PC-9 (cell line): ENCODE measurements at regions not wholly inside any gene's neighbourhood (a gene's known extent, or its start where the extent isn't known, plus 50 kb on each side); places are given as distances from the start of the nearest gene placed in this dataset.
A peak's percentile ranks its signal among the peaks of the same experiment; 100 is the strongest.

Source experiments
- BruUV-seq: library from RNA; stranded (reverse); fragments of 400-500 nt; replicated peaks from 2 replicates; lab custom pipeline; 2021; lab: Mats Ljungman, UMichigan
- CTCF ChIA-PET: fragments of 300-600 bp; sonication (Branson Sonifier 250); formaldehyde crosslinking; loops from one replicate; lab custom pipeline; 2022; ENCODE audit warnings: antibody characterized with exemption; lab: Charles Lee
- POLR2A ChIA-PET: fragments of 300-600 bp; sonication (Branson Sonifier 250); formaldehyde crosslinking; loops from one replicate; lab custom pipeline; 2022; ENCODE audit warnings: antibody characterized with exemption; ENCODE audit not compliant: unreplicated experiment; lab: Charles Lee
- DNase-seq, 2 experiments: peaks; one replicate each; pipeline versions ENCODE4 v3.0.0 to v3.0.0-alpha.2; 2015 to 2022; ENCODE audit warnings: mixed read lengths in 1 of 2
- H2AFZ ChIP-seq: fragments of 200-600 bp; sonication (generic); 2 replicates; pipeline ENCODE4 v1.8.1; 2017; ENCODE audit warnings: antibody characterized with exemption
- H3F3A ChIP-seq: fragments of 200-600 bp; sonication (generic); 2 replicates; pipeline ENCODE4 v1.8.1; 2017; ENCODE audit warnings: antibody characterized with exemption, mild to moderate bottlenecking, low read depth; ENCODE audit not compliant: insufficient read depth
- H3K27ac ChIP-seq: fragments of 200-600 bp; sonication (generic); 2 replicates; pipeline ENCODE4 v1.6.1; 2016; ENCODE audit warnings: mixed run types
- H3K27me3 ChIP-seq: fragments of 200-600 bp; sonication (generic); 2 replicates; pipeline ENCODE4 v1.6.1; 2016; ENCODE audit warnings: low read depth, mixed run types; ENCODE audit not compliant: insufficient read depth
- H3K36me3 ChIP-seq: fragments of 200-600 bp; sonication (generic); 2 replicates; pipeline ENCODE4 v1.6.1; 2016; ENCODE audit warnings: low read depth, mixed run types
- H3K4me1 ChIP-seq: fragments of 200-600 bp; sonication (generic); replicated peaks from 2 replicates; pipeline ENCODE4 v1.6.1; 2016; ENCODE audit warnings: mixed run types; ENCODE audit not compliant: insufficient read depth
- H3K4me2 ChIP-seq: fragments of 200-600 bp; sonication (generic); 2 replicates; pipeline ENCODE4 v1.6.1; 2017; ENCODE audit warnings: mixed run types
- H3K4me3 ChIP-seq: fragments of 200-600 bp; sonication (generic); 2 replicates; pipeline ENCODE4 v1.6.1; 2016; ENCODE audit warnings: mixed run types
- H3K79me2 ChIP-seq: fragments of 200-600 bp; sonication (generic); 2 replicates; pipeline ENCODE4 v1.6.1; 2017; ENCODE audit warnings: low read depth, mixed run types
- H3K9me2 ChIP-seq: fragments of 200-600 bp; sonication (generic); 2 replicates; pipeline ENCODE4 v1.8.1; 2017; ENCODE audit warnings: mild to moderate bottlenecking; ENCODE audit not compliant: insufficient read depth
- H3K9me3 ChIP-seq: fragments of 200-600 bp; sonication (generic); 2 replicates; pipeline ENCODE4 v1.8.1; 2016; ENCODE audit warnings: low read depth; ENCODE audit not compliant: insufficient read depth
- H4K20me1 ChIP-seq: fragments of 200-600 bp; sonication (generic); 2 replicates; pipeline ENCODE4 v1.8.1; 2017; ENCODE audit not compliant: insufficient read depth
- CTCF ChIP-seq: fragments of 200-600 bp; sonication (generic); conservative IDR thresholded peaks from 2 replicates; pipeline ENCODE4 v1.6.1; 2017; ENCODE audit warnings: mixed run types, antibody characterized with exemption, mild to moderate bottlenecking, moderate library complexity
- EZH2 ChIP-seq: fragments of 200-600 bp; sonication (generic); IDR thresholded peaks from 2 replicates; pipeline ENCODE4 v1.8.0; 2017; ENCODE audit warnings: antibody characterized with exemption, low read depth
- intact Hi-C: fragments of 100-400 bp; cut with micrococcal nuclease; formaldehyde crosslinking; loops from one replicate; pipeline ENCODE4 v1.10.0; 2022; ENCODE audit not compliant: unreplicated experiment

- POLR2A ChIA-PET = interaction anchor here (0.7 kb wide), 1 partner anchor 364 kb away, joined by 3 read pairs; no protein-coding TSS in a partner anchor
- CTCF ChIA-PET = no interaction called here
- H3K27ac ChIP-seq = no peak overlapping the region
Observed at GRCh38 chr3:103730744-103731143, 1295.9 kb downstream of the ZPLD1 start.

GRCh38 chr3:103752986-103753385, 1318.2 kb downstream of the ZPLD1 start:
- ChIA-PET POLR2A (no interaction called here), CTCF (no interaction called here)
- peak in 1 of 2 experiments; percentile 16 for DNase-seq
- H3K36me3 ChIP-seq = no peaks in the 10 kb centered on the region
- H2AFZ ChIP-seq = no peak overlapping the region
- H3K9me3 ChIP-seq = no peaks in the 10 kb centered on the region
- H3K27ac ChIP-seq = no peak overlapping the region
- no peaks in the 10 kb centered on the region for H3K27me3 ChIP-seq
- no peaks in the 10 kb centered on the region for H4K20me1 ChIP-seq
- TF ChIP-seq EZH2 (no peak), CTCF (no peak)
- intact Hi-C loops = loop anchor here (5.0 kb wide), 1 partner anchor 331 kb away; no protein-coding TSS in a partner anchor
- no peaks in the 10 kb centered on the region for H3F3A ChIP-seq
- H3K79me2 ChIP-seq = no peaks in the 10 kb centered on the region
- BruUV-seq = no TSS peak
- H3K4me1 ChIP-seq = no peaks in the 10 kb centered on the region
- H3K9me2 ChIP-seq = 0 out of 2 replicates have a peak, but pooled peaks cover 4% of the 10 kb centered on the region
- no peak overlapping the region for H3K4me2 ChIP-seq
- H3K4me3 ChIP-seq = no peak overlapping the region

More at GRCh38 chr3:103730744-103731143, 1295.9 kb downstream of the ZPLD1 start:
- Histone ChIP-seq H2AFZ (no peak overlapping the region), H3K4me2 (no peak overlapping the region), H3K4me1 (no peaks in the 10 kb centered on the region), H3K9me2 (no peaks in the 10 kb centered on the region), H4K20me1 (no peaks in the 10 kb centered on the region), H3K27me3 (no peaks in the 10 kb centered on the region), H3K79me2 (no peaks in the 10 kb centered on the region), H3K9me3 (no peaks in the 10 kb centered on the region), H3F3A (no peaks in the 10 kb centered on the region), H3K4me3 (no peak overlapping the region), H3K36me3 (no peaks in the 10 kb centered on the region)
- intact Hi-C loops = no loop called here
- TF ChIP-seq EZH2 (no peak), CTCF (no peak)
- BruUV-seq = no TSS peak
- DNase-seq = peak in 1 of 2 experiments; percentile 17

- Histone ChIP-seq H3F3A (no peaks in the 10 kb centered on the region), H3K9me3 (0 out of 2 replicates have a peak, but pooled peaks cover 8% of the 10 kb centered on the region), H3K27ac (no peak overlapping the region), H3K9me2 (no peaks in the 10 kb centered on the region), H3K27me3 (no peaks in the 10 kb centered on the region), H3K4me3 (no peak overlapping the region), H3K4me1 (no peaks in the 10 kb centered on the region), H2AFZ (0 out of 2 replicates have a peak overlapping the region, but pooled peaks have one; percentile 17), H3K36me3 (no peaks in the 10 kb centered on the region), H4K20me1 (no peaks in the 10 kb centered on the region), H3K79me2 (no peaks in the 10 kb centered on the region), H3K4me2 (no peak overlapping the region)
- CTCF ChIA-PET = no interaction called here
- BruUV-seq = no TSS peak
- intact Hi-C loops = no loop called here
- POLR2A ChIA-PET = interaction anchor here (0.6 kb wide), 1 partner anchor 288 kb away, joined by 3 read pairs; no protein-coding TSS in a partner anchor
- no peak for TF ChIP-seq EZH2
- no peak for TF ChIP-seq CTCF
- DNase-seq = no peak
Observed at GRCh38 chr3:103767635-103768034, 1332.8 kb downstream of the ZPLD1 start.
